ENCODE measurements at regions not wholly inside any gene's neighbourhood (a gene's known extent, or its start where the extent isn't known, plus 50 kb on each side); places are given as distances from the start of the nearest gene placed in this dataset.

DNA sequence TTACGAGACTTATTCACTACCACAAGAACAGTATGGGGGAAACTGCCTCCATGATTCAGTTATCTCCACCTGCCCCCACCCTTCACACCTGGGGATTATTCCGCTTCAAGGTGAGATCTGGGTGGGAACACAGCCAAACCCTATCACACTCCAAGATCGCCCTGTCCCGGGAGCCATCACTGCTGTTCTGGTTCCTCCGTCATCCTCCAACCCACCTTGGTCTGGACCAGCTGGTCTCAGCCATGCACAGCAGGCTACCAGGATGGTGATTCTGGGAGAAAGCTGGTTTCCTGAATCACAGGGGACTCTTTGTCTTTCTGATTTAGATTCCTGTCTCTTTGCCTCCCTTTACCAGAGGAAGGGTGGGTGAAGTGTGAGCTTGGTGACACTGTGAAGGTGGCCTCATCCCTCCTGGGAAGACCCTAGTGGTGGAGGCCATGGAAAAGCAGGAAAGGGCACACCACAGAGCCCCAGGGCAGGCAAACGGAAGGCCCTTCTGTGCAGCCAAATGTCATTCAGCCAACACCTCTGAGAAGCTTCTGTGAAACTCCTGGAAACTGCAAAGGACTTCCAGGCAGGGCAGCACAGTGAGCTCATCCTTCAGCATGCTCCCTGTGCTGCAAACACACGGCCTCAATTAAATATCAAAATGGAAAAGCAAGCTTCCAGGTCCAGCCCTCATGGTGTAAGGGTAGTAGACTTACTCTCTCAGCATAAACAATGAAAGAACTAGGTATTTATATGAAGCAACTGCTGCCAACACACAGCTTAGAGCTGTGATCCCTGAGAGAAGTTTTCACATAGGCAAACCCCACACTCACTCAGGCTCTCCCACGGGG is 169.8 kb downstream of the ANKRD60 start:
- no peak for DNase-seq

DNA sequence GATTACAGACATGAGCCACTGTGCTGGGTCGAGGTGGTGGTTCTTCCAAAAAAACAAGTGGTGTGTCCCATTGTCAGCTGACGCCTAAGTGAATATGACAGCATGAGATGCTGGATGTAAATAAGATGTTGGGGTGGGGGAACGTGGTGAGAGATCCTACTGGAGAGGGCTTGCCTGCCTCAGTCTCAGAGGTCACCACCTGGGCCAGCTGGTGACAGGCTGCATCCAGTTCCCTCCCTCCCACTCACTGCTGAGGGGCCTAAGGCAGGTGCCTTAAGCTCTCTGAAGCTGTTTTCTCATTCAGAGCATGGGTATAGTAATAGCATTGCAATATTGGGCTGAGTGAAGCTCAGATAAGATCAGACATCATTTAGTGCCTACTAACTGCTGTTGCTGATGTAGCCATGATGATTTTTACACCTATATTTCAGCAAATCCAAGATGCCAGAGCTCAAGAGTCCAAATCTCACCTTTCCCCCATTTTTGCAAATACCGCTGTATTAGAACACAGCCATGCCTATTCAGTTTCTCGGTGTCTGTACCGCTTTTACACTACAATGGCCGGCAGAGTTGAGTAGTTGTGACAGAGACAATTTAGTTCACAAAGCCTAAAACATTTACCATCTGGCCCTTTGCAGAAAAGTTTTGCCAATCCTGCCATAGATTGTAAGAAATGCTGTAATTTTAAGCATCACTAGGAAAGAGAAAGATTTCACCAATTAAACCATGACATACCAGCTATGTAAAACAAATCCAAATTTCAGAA is 171.3 kb downstream of the ANKRD60 start:
- no peak for DNase-seq

DNA sequence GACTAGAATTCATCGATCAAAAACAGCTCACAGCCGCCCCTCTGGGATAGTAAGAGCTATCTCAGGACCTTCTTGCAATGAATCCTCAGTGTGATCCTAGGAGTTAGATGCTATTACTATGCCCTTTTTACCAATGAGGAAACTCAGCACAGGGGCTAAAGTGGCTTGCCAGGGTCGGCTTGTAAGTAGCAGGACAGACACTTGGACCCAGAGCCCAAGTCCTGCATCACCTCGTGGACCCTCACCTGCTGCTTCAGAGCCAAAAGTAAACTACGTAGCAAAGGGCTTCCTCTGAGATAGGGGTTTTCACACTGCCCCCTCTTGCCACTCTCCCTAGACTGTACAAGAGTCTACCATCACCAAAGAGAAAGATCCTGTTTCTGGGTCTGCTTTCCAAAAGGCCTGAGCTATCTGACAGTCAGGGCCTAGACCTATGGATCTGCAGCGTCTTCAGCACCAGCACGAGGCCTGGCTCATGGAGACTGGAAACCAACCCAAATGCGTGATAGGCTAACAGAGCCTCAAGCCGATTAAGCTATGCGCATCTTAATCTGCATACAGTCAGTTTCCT is 172.3 kb downstream of the ANKRD60 start:
- no peak for DNase-seq

DNA sequence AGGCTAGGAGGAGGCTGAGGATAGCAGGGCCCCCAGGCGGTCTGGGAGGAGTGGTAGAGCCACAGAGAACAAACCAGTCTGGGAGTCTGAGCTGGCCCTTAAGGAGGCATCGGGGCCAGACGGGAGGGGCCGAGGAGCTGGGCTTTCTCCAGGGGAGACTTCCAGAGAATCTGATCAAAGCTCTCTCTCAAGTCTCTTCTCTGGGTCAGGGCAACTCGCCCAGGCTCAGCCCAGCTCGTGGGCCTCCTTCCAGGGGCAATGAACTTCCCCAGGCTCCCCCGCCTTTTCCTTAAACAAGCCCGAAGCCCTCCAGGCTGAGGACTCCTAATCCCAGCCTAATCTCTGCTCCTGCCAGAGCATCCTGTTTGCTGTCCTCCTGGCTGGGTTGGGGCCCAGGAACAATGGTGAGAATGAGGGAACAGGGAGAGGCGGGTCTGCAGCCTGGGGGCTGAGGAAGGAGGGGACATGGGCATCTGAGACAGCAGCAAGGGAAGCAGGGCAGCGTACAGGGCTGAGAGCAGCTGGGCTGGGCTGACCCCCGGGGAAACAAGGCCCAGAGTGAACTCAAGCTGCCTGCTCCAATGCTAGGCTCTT is 173.6 kb downstream of the ANKRD60 start:
- DNase-seq, result no peak

DNA sequence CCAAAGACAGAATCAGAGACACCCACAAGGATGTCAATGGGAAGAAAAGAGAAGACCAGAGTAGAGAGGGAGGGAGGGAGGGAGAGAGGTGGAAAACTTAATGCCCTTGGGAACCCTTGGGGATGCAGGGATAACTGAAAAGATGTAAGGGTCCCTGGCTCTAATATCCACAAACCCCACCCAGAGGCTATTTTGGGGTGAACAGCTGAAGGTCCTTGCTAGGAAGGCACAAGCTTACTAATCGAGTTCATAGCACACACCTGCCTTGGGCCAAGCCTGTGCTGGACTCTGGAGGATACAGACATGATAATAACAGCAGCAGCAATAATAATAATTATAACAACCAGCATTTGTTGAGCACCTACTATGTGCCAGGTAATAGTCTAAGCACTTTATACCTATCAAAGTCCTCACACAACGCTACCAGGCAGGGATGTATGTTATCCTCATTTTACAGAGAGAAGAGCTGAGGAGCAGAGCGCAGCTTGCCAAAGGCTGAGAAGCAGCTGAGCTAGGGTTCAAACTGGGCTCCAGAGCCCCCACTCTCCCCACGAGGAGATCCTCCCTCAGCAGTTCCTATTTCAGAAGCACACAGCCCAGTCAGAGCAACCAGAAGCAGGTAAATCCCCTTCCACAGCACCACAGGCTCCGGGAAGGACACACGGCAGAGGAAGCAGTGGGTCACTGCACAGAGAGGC is 174.2 kb downstream of the ANKRD60 start:
- no peak for DNase-seq

DNA sequence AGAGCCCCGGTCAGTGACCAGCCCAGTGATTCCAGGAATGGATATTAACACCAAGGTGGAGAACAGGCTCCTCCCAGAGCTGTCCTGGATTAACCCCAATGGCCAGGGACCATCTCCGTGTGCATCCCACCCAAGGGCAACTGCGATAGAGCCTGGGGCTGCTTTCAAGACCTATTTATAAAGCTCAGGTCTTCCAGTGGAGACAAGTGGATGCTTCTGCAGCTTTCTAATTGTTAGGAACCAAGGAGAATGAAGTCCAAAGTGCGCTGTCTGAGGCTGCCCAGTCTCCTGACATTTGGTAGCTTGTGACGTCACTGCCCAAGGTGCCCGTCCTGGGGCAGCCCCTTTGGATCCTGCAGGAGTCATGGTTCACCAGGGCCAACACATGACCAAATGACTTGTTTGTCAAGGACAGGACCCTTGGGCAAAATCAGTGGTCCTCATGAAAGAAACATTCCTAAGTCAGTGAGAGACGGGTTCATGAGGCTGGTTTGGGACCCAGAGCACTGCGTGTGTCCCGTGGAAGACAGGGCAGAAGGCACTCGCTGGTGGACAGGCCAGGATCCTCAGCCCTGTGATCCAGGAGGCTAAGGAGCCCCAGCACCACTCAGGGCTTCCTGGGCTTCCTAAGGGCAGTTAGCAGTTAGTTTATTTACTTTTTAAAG is 174.9 kb downstream of the ANKRD60 start:
- DNase-seq, result no peak

DNA sequence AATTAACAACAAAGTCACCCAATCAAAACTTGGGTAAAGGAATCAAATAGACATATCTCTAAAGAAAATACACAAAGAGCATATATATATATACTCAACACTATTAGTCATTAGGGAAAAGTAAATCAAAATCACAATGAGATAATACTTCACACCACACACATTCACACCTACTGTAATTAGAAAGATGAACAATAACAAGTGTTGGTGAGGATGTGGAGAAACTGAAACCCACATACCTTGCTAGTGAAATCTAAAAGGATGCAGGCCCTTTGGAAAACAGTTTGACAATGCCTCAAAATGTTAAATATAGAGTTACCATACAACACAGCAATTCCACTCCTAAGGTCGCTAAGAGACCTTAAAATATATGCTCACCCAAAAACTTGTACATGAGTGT is 177.1 kb downstream of the ANKRD60 start:
- DNase-seq, result no peak

GRCh38 chr20:58048096-58048702 is 180.3 kb downstream of the ANKRD60 start:
- DNase-seq, result no peak

GRCh38 chr20:58046311-58046710 is 182.1 kb downstream of the ANKRD60 start:
- no peak for DNase-seq

- DNase-seq, result no peak
Observed at GRCh38 chr20:58045579-58045978, 182.9 kb downstream of the ANKRD60 start.

GRCh38 chr20:58044931-58045555 is 183.4 kb downstream of the ANKRD60 start:
- DNase-seq, result no peak

GRCh38 chr20:58044286-58044685 is 184.2 kb downstream of the ANKRD60 start:
- no peak for DNase-seq

GRCh38 chr20:58043236-58044140 is 185.0 kb downstream of the ANKRD60 start:
- no peak for DNase-seq

- no peak for DNase-seq
Observed at GRCh38 chr20:58042591-58042990, 185.9 kb downstream of the ANKRD60 start.

- no peak for DNase-seq
Observed at GRCh38 chr20:58040447-58041290, 187.8 kb downstream of the ANKRD60 start.

- no peak for DNase-seq
Observed at GRCh38 chr20:58039274-58040092, 189.0 kb downstream of the ANKRD60 start.

- no peak for DNase-seq
Observed at GRCh38 chr20:58038123-58038654, 190.3 kb downstream of the ANKRD60 start.

DNA sequence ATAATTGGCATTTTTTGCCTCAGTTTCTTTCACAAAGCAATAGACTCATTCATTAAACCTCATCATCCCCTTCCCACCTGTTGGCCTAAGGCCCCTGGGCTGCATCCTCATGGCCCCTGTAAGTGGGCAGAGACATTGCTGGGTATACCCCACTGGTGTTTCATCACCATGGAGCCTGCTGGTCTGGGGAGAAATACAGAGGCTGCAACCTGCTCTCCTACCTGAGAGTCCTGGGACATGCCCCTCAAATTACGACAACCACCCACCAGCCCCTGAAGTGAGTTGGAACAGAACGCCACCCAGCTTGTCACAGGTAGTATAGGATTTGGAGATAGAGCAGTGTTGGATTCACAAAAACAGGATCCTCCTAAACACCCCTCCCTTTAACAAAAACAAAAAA is 190.8 kb downstream of the ANKRD60 start:
- DNase-seq, result no peak
